Lower leg skin (tissue), 3 donors: ENCODE measurements at regions not wholly inside any gene's neighbourhood (a gene's known extent, or its start where the extent isn't known, plus 50 kb on each side); places are given as distances from the start of the nearest gene placed in this dataset.

Experiments
- POLR2A ChIP-seq, 2 donors: fragments of 450-650 bp; IDR thresholded peaks; one replicate each; pipeline ENCODE4 v1.6.1; 2016 to 2017; ENCODE audit warnings: antibody characterized with exemption in 2 of 2, mild to moderate bottlenecking in 1 of 2, moderate library complexity in 1 of 2
- TF ChIP-seq, protein P1 (sequence below), 3 donors: fragments of 450-650 bp; IDR thresholded peaks; one replicate each; pipeline ENCODE4 v1.5.1; 2016; ENCODE audit warnings: antibody characterized with exemption in 3 of 3, mild to moderate bottlenecking in 3 of 3, moderate library complexity in 2 of 3

DNA sequence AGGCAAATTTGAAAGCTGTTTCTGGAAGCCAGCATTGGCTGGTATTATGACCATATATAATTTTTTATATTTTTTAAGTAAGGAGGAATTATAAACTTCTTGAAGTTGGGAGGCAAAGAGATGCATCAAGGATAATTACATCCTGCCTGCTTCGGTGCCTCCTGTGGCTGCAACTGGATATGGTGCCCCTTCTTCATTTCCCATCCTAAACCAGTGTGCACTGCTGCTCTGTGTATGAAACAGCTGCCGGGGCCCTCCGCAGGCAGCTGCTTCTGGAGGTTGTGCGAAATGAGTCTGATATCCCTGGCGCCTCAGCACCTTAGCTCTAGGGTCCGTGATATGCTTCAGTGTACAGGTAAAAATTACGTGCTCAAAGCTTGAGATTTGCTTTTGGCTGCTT, 304.2 kb downstream of the ENC1 start:
- TF ChIP-seq, protein P1, sequence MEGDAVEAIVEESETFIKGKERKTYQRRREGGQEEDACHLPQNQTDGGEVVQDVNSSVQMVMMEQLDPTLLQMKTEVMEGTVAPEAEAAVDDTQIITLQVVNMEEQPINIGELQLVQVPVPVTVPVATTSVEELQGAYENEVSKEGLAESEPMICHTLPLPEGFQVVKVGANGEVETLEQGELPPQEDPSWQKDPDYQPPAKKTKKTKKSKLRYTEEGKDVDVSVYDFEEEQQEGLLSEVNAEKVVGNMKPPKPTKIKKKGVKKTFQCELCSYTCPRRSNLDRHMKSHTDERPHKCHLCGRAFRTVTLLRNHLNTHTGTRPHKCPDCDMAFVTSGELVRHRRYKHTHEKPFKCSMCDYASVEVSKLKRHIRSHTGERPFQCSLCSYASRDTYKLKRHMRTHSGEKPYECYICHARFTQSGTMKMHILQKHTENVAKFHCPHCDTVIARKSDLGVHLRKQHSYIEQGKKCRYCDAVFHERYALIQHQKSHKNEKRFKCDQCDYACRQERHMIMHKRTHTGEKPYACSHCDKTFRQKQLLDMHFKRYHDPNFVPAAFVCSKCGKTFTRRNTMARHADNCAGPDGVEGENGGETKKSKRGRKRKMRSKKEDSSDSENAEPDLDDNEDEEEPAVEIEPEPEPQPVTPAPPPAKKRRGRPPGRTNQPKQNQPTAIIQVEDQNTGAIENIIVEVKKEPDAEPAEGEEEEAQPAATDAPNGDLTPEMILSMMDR (IDR thresholded peaks at IDR 0.05), result no peak
- no peak for TF ChIP-seq POLR2A (IDR thresholded peaks at IDR 0.05)
